ENCODE measurements at regions not wholly inside any gene's neighbourhood (a gene's known extent, or its start where the extent isn't known, plus 50 kb on each side); places are given as distances from the start of the nearest gene placed in this dataset.

DNA sequence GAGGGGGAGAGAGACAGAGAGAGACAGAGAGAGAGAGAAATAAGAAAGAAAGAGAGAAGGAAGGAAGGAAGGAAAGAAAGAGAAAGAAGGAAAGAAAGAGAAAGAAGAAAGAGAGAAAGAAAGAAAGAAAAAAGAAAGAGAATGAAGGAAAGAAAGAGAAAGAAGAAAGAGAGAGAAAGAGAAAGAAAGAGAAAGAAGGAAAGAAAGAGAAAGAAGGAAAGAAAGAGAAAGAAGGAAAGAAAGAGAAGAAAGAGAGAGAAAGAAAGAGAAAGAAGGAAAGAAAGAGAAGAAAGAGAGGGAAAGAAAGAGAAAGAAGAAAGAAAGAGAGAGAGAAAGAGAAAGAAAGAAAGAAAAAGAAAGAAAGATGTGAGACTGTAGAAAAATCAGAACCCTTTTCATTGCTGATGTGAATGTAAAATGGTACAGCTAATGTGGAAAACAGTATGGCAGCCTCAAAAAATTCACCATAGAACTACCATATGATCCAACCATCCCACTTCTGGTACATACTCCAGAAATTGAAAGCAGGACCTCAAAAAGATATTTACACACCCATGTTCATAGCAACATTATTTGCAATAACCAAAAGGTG lies 203.4 kb upstream of the POU3F3 start:
- Histone ChIP-seq H3K27me3 (no peaks in the 10 kb centered on the region), H3K27ac (no peak overlapping the region), H3K36me3 (no peaks in the 10 kb centered on the region), H3K4me1 (no peaks in the 10 kb centered on the region), H3K4me3 (no peak overlapping the region), H3K9me3 (no peaks in the 10 kb centered on the region)
- TF ChIP-seq, protein P1, sequence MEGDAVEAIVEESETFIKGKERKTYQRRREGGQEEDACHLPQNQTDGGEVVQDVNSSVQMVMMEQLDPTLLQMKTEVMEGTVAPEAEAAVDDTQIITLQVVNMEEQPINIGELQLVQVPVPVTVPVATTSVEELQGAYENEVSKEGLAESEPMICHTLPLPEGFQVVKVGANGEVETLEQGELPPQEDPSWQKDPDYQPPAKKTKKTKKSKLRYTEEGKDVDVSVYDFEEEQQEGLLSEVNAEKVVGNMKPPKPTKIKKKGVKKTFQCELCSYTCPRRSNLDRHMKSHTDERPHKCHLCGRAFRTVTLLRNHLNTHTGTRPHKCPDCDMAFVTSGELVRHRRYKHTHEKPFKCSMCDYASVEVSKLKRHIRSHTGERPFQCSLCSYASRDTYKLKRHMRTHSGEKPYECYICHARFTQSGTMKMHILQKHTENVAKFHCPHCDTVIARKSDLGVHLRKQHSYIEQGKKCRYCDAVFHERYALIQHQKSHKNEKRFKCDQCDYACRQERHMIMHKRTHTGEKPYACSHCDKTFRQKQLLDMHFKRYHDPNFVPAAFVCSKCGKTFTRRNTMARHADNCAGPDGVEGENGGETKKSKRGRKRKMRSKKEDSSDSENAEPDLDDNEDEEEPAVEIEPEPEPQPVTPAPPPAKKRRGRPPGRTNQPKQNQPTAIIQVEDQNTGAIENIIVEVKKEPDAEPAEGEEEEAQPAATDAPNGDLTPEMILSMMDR (IDR thresholded peaks at IDR 0.05): no peak
- intact Hi-C loops (cut with DNase I): no loop called here
- DNase-seq (no peak), ATAC-seq (no peak)

DNA sequence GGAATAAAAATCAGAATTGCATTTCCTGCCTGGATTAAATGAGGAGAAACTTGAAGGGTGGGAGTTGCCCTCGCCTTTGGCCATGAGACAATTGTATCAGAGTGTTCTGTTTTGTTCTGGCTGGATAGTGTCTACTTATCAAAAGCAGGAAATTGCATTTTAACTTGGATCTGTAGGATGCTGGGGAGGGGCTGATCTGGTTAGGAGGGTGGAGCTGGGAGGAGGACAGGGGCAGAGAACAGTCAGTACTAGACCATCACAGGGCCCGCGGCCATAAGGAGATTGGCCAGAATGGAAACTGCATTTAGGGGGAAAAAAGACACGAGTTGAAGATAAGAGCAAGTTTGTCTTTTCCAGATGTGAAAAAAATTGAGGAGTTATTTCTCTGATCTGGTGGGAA lies 199.1 kb upstream of the POU3F3 start:
- TF ChIP-seq, protein P1 (IDR thresholded peaks at IDR 0.05): no peak
- ATAC-seq (no peak), DNase-seq (peak in 1 of 4 donors; percentile 11)

DNA sequence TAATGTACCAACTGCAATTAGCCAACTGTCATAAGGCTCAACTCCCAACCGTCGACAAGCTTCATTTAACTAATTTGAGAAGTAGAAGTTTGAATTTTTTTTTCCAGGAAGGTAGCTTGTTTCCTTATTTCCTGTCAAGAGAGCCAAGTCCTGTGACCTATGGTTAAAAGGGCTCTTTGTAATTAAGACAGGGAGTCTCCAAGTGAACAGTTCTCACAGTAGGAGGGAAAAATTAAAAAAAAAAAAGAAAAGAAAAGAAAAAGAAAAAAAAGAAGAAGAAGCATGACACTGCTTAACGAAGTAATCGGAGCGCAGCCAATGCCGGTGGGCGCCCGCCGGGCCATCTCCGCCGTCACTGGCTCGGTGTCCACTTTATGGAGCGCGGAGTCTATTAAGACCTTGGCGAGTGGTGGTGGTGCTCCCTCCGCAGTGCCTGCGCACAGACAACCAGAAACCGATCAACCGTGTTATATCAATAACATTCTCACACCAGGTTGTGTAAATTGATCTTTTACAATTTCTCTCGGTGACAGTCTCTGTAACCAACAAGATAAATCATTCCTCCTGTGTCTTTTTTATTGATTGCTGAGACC lies 197.2 kb upstream of the POU3F3 start:
- ATAC-seq (no peak), DNase-seq (peak in 1 of 4 donors; percentile 81)
- H3K27ac ChIP-seq: peak overlapping the region in 1 of 2 donors; percentile 23
- no peak overlapping the region for H3K4me3 ChIP-seq
- TF ChIP-seq, protein P1 (IDR thresholded peaks at IDR 0.05): no peak
- peaks cover 0 to 35% of the 10 kb centered on the region in 2 donors for H3K27me3 ChIP-seq
- peaks cover 0 to 17% of the 10 kb centered on the region in 2 donors for H3K4me1 ChIP-seq
- intact Hi-C loops (cut with DNase I): no loop called here
- H3K36me3 ChIP-seq: no peaks in the 10 kb centered on the region
- no peaks in the 10 kb centered on the region for H3K9me3 ChIP-seq

More for the DNA sequence above, 199.1 kb upstream of the POU3F3 start:
- Histone ChIP-seq H3K4me3 (no peak overlapping the region), H3K27me3 (peaks cover 0 to 21% of the 10 kb centered on the region in 2 donors), H3K27ac (peak overlapping the region in 1 of 2 donors; percentile 21), H3K4me1 (peaks cover 0 to 17% of the 10 kb centered on the region in 2 donors), H3K9me3 (no peaks in the 10 kb centered on the region), H3K36me3 (no peaks in the 10 kb centered on the region)
- intact Hi-C loops (cut with DNase I): no loop called here

DNA sequence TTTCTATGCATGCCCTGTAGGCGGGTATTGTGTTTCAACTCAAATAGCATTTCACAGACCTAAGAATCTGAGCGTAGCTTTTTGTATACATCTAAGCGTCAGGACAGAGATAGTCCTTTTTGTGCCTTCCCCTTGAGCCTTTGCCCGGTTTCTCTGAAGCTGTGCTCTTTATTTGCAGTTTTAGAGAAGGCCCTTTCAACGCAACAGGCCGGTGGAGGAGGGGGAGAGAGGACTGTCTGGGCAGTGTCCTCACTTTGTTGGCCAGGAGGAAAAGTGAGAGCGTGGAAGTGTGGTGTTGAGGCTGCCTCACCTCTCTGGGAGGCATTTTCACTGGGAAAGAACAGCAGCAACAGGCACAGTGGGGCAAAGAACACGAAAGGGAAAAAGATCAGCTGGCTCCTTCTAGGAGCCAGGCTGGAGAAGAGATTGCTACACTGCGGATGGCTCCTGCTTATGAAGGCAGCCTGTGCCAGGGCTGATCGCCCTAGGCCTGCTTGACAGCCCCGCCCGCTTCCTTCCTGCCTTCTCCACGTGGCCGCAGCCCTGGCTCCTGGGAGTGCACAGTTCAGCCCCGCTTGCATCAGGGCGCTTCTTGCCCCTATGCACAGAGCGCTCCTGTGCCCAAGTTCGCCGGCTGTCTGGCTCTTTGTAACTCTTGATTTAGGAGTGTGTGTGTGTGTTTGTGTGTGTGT lies 195.6 kb upstream of the POU3F3 start:
- ATAC-seq (peak; percentile 88), DNase-seq (peak in 3 of 4 donors; percentile 24 to 91 (median 70))
- Histone ChIP-seq H3K27ac (peak overlapping the region in 1 of 2 donors; percentile 41), H3K9me3 (no peaks in the 10 kb centered on the region), H3K4me3 (no peak overlapping the region), H3K27me3 (peaks cover 0 to 35% of the 10 kb centered on the region in 2 donors), H3K36me3 (no peaks in the 10 kb centered on the region), H3K4me1 (peaks cover 0 to 17% of the 10 kb centered on the region in 2 donors)
- TF ChIP-seq, protein P1 (IDR thresholded peaks at IDR 0.05): no peak
- intact Hi-C loops (cut with DNase I): no loop called here

Data from left lung (tissue), 4 donors.